ENCODE measurements at regions not wholly inside any gene's neighbourhood (a gene's known extent, or its start where the extent isn't known, plus 50 kb on each side); places are given as distances from the start of the nearest gene placed in this dataset.
A peak's percentile ranks its signal among the peaks of the same experiment; 100 is the strongest.

DNA sequence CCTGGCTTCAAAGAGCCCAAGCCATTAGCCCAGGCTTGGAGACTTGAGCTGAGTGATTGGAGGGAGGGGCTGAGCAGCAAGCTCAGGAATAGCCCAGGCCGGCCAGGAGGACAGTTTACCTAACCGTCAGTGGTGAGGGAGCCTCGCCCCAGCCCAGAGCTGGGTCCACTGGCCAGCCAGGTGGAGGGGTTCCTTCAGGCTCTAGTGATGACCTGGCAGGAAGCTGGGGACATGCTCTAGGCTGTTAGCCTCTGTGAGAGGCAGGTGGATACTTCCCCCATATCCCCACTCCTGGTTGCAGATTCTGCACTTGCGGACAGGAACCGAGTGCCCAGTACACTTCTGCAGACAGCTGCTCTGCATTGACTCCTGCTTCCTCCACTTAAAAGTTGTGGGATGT, 61.2 kb upstream of the ANTXRL start:
- ChIA-PET POLR2A (no interaction called here), CTCF (no interaction called here)
- TF ChIP-seq LEF1 (IDR thresholded peaks at IDR 0.05; ENCODE audit: borderline replicate concordance), result no peak
- TF ChIP-seq NFRKB (IDR thresholded peaks at IDR 0.05), result no peak
- TF ChIP-seq HDGF (IDR thresholded peaks at IDR 0.05; ENCODE audit: borderline replicate concordance), result no peak
- no peak for TF ChIP-seq TARDBP (IDR thresholded peaks at IDR 0.05)
- TF ChIP-seq, protein P1, sequence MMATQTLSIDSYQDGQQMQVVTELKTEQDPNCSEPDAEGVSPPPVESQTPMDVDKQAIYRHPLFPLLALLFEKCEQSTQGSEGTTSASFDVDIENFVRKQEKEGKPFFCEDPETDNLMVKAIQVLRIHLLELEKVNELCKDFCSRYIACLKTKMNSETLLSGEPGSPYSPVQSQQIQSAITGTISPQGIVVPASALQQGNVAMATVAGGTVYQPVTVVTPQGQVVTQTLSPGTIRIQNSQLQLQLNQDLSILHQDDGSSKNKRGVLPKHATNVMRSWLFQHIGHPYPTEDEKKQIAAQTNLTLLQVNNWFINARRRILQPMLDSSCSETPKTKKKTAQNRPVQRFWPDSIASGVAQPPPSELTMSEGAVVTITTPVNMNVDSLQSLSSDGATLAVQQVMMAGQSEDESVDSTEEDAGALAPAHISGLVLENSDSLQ (IDR thresholded peaks at IDR 0.05), result no peak
- no peak for TF ChIP-seq BHLHE40 (IDR thresholded peaks at IDR 0.05; ENCODE audit: borderline replicate concordance)
- no peak for TF ChIP-seq ZNF384 (IDR thresholded peaks at IDR 0.05)
- no peak for DNase-seq (ENCODE audit: extremely low spot score)

DNA sequence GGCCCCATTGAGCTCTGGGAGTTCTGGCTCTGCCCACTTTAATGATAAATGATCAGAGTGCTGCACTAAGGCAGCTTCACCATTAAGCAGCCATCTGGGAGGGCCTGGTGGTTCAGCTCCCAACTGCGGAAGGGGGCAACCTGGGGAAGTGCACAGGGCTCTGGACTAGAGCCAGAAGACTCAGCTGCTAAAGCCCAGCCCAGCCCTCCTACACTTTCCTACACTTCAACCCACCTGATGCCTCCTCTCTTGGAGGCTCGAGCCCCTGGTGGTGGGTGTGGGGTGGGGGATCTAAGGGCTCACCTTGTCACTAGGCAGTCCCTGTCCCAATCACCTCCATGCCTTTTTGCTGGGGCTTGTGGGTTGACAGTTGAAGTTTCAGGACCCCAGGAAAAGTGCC, 60.6 kb upstream of the ANTXRL start:
- TF ChIP-seq TARDBP (IDR thresholded peaks at IDR 0.05) (no peak), ARNT (IDR thresholded peaks at IDR 0.05) (no peak)
- DNase-seq (ENCODE audit: extremely low spot score), result no peak
- POLR2A ChIA-PET, result no interaction called here
- CTCF ChIA-PET, result no interaction called here

DNA sequence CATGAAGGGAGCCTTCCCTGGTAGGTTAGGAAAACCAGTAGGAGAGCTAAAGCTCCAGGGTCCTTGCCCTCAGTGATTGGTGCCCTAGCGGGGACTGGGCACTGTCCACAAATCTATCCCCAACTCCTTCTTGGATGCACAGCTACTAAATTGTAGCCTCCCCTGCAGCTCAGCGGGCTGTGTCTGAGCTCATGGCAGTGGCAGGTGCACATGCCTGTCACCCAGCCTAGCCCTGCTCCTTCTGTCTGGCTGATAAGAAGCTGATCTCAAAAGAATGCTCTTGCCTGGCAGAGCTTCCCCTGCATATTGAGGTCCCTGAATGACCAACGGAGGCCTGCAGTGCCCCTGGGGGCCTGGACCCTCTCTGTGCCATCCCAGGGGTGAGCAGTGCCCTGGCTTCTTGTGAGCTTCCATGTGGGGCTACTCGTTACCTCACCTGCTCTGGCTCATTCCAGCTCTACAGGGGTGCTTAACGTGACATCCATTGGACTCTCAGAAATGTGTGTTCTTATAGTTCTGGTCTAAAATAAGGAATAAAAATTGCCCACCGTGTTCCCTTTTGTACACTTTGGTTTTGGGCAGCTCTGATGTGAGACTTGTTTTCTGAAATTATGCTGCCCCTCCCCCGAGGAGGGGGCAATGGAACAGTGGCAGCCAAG, 59.8 kb upstream of the ANTXRL start:
- CTCF ChIA-PET, result no interaction called here
- TF ChIP-seq NFRKB (IDR thresholded peaks at IDR 0.05) (no peak), TARDBP (IDR thresholded peaks at IDR 0.05) (no peak), FOXM1 (IDR thresholded peaks at IDR 0.05; ENCODE audit: borderline replicate concordance) (no peak), ARNT (IDR thresholded peaks at IDR 0.05) (no peak), SUZ12 (IDR thresholded peaks at IDR 0.05) (no peak), LEF1 (IDR thresholded peaks at IDR 0.05; ENCODE audit: borderline replicate concordance) (no peak), FOXA1 (IDR thresholded peaks at IDR 0.05) (no peak), ZNF384 (IDR thresholded peaks at IDR 0.05) (no peak)
- POLR2A ChIA-PET, result no interaction called here
- no peak for DNase-seq (ENCODE audit: extremely low spot score)

DNA sequence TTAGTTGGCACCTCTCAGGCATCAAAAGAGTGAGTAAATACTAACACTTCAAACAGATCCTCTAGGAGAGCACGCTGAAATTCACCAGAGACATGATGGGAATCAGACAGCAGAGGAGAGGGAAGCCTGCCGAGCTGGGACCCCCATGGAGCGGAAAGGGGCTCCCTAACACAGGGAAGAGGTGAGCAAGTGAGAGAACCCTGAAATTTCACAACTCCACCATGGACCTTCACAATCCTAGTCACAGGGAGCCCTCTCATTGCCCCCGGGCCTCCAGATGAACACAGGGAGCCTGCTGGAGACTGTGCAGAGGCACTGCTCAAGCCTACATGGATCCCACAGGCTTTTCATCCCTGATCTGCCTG, 59.2 kb upstream of the ANTXRL start:
- no peak for TF ChIP-seq FOXA1 (IDR thresholded peaks at IDR 0.05)
- DNase-seq (ENCODE audit: extremely low spot score), result no peak
- CTCF ChIA-PET, result interaction anchor here (0.9 kb wide), 1 partner anchor 23 kb away, joined by 3 read pairs; no protein-coding TSS in a partner anchor
- POLR2A ChIA-PET, result no interaction called here

DNA sequence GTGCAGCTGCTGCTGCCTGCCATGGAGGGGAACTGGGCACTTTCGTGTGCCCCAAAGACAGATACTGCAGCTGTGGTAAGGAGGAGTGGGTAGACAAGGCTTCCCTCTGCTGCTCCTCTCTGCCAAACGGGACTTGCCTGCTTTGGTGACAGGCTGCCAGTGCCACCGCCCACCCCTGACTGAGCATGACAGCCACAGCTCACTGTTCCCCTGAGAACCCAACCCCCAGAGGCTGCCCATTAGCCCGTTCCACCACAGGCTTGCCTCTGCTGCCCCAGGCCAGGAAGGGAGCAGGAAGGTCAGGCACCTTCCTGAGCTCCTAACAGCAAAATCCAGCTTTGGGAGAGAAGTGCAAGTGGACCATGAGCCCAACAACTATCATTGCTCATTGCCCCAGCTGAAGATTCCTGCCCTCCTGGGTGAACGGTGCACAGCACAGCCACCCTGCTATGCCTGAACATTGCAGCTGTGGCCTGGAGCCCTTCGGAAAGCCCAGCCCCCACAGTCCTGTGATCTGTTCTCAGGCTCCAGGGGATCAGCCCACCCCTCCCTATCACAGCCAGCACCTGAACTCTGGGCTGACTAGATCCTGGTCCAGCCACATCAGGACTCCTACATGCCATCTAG, 58.7 kb upstream of the ANTXRL start:
- ChIA-PET POLR2A (no interaction called here), CTCF (interaction anchor here (0.9 kb wide), 1 partner anchor 23 kb away, joined by 3 read pairs; no protein-coding TSS in a partner anchor)

DNA sequence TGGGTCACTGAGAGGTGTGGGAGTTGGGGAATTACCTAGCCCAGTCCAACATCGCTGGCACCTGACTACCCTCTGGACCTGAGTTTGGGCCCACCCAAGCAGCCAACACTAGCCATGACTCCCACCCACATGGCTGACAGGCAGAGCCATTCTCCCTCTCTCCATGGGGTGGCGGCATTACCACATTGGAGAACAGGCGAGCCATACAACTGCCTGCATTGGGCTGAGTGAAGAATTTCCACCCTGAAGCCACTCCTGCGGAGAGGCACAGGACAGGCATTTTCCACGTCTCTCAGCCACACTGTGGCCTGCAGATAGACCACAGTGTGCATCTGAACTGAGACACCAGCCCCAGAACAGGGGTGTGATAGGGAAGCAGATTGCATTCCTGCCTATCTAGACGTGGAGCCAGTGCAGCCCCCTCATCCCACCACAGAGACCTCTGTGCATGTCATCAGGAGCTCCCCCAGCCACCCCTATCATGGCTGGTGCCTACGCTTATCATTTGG, 58.2 kb upstream of the ANTXRL start:
- POLR2A ChIA-PET, result no interaction called here
- no peak for TF ChIP-seq ARNT (IDR thresholded peaks at IDR 0.05)
- TF ChIP-seq, protein P1 (IDR thresholded peaks at IDR 0.05), result peak; percentile 58
- CTCF ChIA-PET, result interaction anchor here (0.6 to 0.9 kb wide), 3 partner anchors 10 to 23 kb away, joined by 4 to 5 read pairs (median 4); no protein-coding TSS in a partner anchor
- DNase-seq (ENCODE audit: extremely low spot score), result peak; percentile 80

More for the DNA sequence above, 58.7 kb upstream of the ANTXRL start:
- TF ChIP-seq FOXK2 (IDR thresholded peaks at IDR 0.05) (no peak), FOXA1 (IDR thresholded peaks at IDR 0.05) (no peak), LEF1 (IDR thresholded peaks at IDR 0.05; ENCODE audit: borderline replicate concordance) (no peak)
- TF ChIP-seq, protein P1 (IDR thresholded peaks at IDR 0.05), result no peak
- DNase-seq (ENCODE audit: extremely low spot score), result no peak

DNA sequence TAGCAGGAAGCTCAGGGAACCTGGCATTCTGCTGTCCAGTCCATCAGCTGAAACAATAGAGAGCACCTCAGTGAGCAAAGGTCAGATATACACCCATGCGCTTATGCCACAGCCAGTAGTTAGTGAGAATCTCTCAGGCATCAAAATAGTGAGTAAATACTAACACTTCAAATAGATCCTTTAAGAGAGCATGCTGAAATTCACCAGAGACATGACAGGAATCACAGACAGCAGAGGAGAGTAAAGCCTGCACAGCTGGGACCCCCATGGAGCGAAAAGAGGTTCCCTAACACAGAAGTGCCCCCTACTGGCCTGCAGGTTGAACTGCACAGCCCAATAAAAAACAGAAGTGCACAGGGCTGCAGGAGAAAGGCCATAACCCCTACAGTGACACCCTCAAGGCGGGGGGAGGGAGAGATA, 57.6 kb upstream of the ANTXRL start:
- ChIA-PET CTCF (interaction anchor here (0.6 to 0.9 kb wide), 3 partner anchors 9 to 22 kb away, joined by 4 to 5 read pairs (median 4); no protein-coding TSS in a partner anchor), POLR2A (no interaction called here)
- TF ChIP-seq TARDBP (IDR thresholded peaks at IDR 0.05) (no peak), SP1 (IDR thresholded peaks at IDR 0.05) (no peak), FOXA1 (IDR thresholded peaks at IDR 0.05) (no peak), LEF1 (IDR thresholded peaks at IDR 0.05; ENCODE audit: borderline replicate concordance) (no peak), FOXM1 (IDR thresholded peaks at IDR 0.05; ENCODE audit: borderline replicate concordance) (no peak), ARNT (IDR thresholded peaks at IDR 0.05) (no peak), BHLHE40 (IDR thresholded peaks at IDR 0.05; ENCODE audit: borderline replicate concordance) (no peak), HDGF (IDR thresholded peaks at IDR 0.05; ENCODE audit: borderline replicate concordance) (no peak), FOXK2 (IDR thresholded peaks at IDR 0.05) (no peak), CTBP1 (IDR thresholded peaks at IDR 0.05; ENCODE audit: borderline replicate concordance) (no peak), ELF4 (IDR thresholded peaks at IDR 0.05) (no peak), ZNF384 (IDR thresholded peaks at IDR 0.05) (no peak), L3MBTL2 (conservative IDR thresholded peaks at IDR 0.05) (no peak), NFRKB (IDR thresholded peaks at IDR 0.05) (no peak), SUZ12 (IDR thresholded peaks at IDR 0.05) (no peak)
- TF ChIP-seq, protein P1 (IDR thresholded peaks at IDR 0.05), result no peak
- DNase-seq (ENCODE audit: extremely low spot score), result peak; percentile 68
